Esophagus muscularis mucosa (tissue), 3 donors: ENCODE measurements at regions not wholly inside any gene's neighbourhood (a gene's known extent, or its start where the extent isn't known, plus 50 kb on each side); places are given as distances from the start of the nearest gene placed in this dataset.

Experiments used
- POLR2AphosphoS5 ChIP-seq, 2 donors: sonication (generic); formaldehyde crosslinking; IDR thresholded peaks; one replicate each; pipeline ENCODE4 v1.6.1; 2017; ENCODE audit warnings: antibody characterized with exemption in 2 of 2
- TF ChIP-seq, protein P1 (sequence below), 3 experiments: fragments of 200-600 bp in 2 of 3; fragments of 450-650 bp in 1 of 3; sonication (generic) in 2 of 3; IDR thresholded peaks; one replicate each; pipeline ENCODE4 v1.5.1; 2017 to 2019; ENCODE audit warnings: antibody characterized with exemption in 3 of 3, mild to moderate bottlenecking in 2 of 3, moderate library complexity in 1 of 3

- TF ChIP-seq, protein P1, sequence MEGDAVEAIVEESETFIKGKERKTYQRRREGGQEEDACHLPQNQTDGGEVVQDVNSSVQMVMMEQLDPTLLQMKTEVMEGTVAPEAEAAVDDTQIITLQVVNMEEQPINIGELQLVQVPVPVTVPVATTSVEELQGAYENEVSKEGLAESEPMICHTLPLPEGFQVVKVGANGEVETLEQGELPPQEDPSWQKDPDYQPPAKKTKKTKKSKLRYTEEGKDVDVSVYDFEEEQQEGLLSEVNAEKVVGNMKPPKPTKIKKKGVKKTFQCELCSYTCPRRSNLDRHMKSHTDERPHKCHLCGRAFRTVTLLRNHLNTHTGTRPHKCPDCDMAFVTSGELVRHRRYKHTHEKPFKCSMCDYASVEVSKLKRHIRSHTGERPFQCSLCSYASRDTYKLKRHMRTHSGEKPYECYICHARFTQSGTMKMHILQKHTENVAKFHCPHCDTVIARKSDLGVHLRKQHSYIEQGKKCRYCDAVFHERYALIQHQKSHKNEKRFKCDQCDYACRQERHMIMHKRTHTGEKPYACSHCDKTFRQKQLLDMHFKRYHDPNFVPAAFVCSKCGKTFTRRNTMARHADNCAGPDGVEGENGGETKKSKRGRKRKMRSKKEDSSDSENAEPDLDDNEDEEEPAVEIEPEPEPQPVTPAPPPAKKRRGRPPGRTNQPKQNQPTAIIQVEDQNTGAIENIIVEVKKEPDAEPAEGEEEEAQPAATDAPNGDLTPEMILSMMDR (IDR thresholded peaks at IDR 0.05), result no peak
- no peak for TF ChIP-seq POLR2AphosphoS5 (IDR thresholded peaks at IDR 0.05)
Observed at GRCh38 chr5:101811466-101811865, 484.6 kb downstream of the SLCO4C1 start.
